HL-60 (cell line): ENCODE measurements at regions not wholly inside any gene's neighbourhood (a gene's known extent, or its start where the extent isn't known, plus 50 kb on each side); places are given as distances from the start of the nearest gene placed in this dataset.

Experiments used
- DNase-seq, 2 experiments: peaks; one replicate each; pipeline ENCODE4 v3.0.0-alpha.2; 2010 to 2020; ENCODE audit warnings: low read depth in 1 of 2, low spot score in 1 of 2
- H3K27ac ChIP-seq: fragments of 250-450 bp; sonication (Bioruptor Pico); replicated peaks from 2 replicates; pipeline ENCODE4 v1.5.1; 2020; ENCODE audit warnings: mild to moderate bottlenecking, moderate library complexity
- H3K27me3 ChIP-seq: fragments of 250-450 bp; sonication (Bioruptor Pico); 2 replicates; pipeline ENCODE4 v1.5.1; 2021; ENCODE audit warnings: mild to moderate bottlenecking, moderate library complexity; ENCODE audit not compliant: insufficient read depth, poor library complexity, severe bottlenecking
- H3K4me3 ChIP-seq: replicated peaks from 2 replicates; pipeline ENCODE4 v1.5.1; 2011; ENCODE audit warnings: mild to moderate bottlenecking, control low read depth, low read length; ENCODE audit not compliant: insufficient read depth
- CTCF ChIP-seq: IDR thresholded peaks from one replicate; pipeline ENCODE4 v1.5.1; 2011; ENCODE audit warnings: low read length, control low read depth, inconsistent platforms; ENCODE audit not compliant: insufficient read depth
- GABPA ChIP-seq: IDR thresholded peaks from 2 replicates; pipeline ENCODE4 v1.6.1; 2012; ENCODE audit warnings: low read depth
- POLR2AphosphoS5 ChIP-seq: IDR thresholded peaks from 2 replicates; pipeline ENCODE4 v1.6.1; 2012; ENCODE audit warnings: low read depth
- REST ChIP-seq: IDR thresholded peaks from 2 replicates; pipeline ENCODE4 v1.6.1; 2012; ENCODE audit warnings: low read depth; ENCODE audit not compliant: insufficient replicate concordance
- SPI1 ChIP-seq: IDR thresholded peaks from 2 replicates; pipeline ENCODE4 v1.6.1; 2012; ENCODE audit warnings: low read depth, mild to moderate bottlenecking, borderline replicate concordance

- Histone ChIP-seq H3K27ac (no peak overlapping the region), H3K27me3 (no peaks in the 10 kb centered on the region), H3K4me3 (no peak overlapping the region)
- DNase-seq, result no peak
- TF ChIP-seq CTCF (no peak), SPI1 (no peak), GABPA (no peak), POLR2AphosphoS5 (no peak), REST (no peak)
These were observed 206.0 kb upstream of the TNP1 start for GRCh38 chr2:217065695-217066405.

- no peak for TF ChIP-seq POLR2AphosphoS5
- no peak for TF ChIP-seq CTCF
- TF ChIP-seq GABPA, result no peak
- TF ChIP-seq SPI1, result no peak
- no peak for TF ChIP-seq REST
These were observed 205.1 kb upstream of the TNP1 start for GRCh38 chr2:217065012-217065290.

GRCh38 chr2:217064234-217065011 lies 204.6 kb upstream of the TNP1 start:
- peak in 1 of 2 experiments; percentile 70 for DNase-seq
- Histone ChIP-seq H3K27me3 (no peaks in the 10 kb centered on the region), H3K27ac (no peak overlapping the region), H3K4me3 (no peak overlapping the region)
- TF ChIP-seq GABPA (no peak), CTCF (no peak), SPI1 (no peak), REST (no peak), POLR2AphosphoS5 (no peak)

More at GRCh38 chr2:217065012-217065290, 205.1 kb upstream of the TNP1 start:
- no peak for DNase-seq
- Histone ChIP-seq H3K27me3 (no peaks in the 10 kb centered on the region), H3K27ac (no peak overlapping the region), H3K4me3 (no peak overlapping the region)
